Spleen (tissue), 7 donors: ENCODE measurements at regions not wholly inside any gene's neighbourhood (a gene's known extent, or its start where the extent isn't known, plus 50 kb on each side); places are given as distances from the start of the nearest gene placed in this dataset.

ENCODE experiments used
- POLR2A ChIP-seq, 3 donors: fragments of 450-650 bp; IDR thresholded peaks; one replicate each; pipeline ENCODE4 v1.5.1; 2017; ENCODE audit warnings: antibody characterized with exemption in 3 of 3, mild to moderate bottlenecking in 1 of 3
- TF ChIP-seq, protein P1 (sequence below), 11 experiments: fragments of 200-600 bp in 7 of 11; fragments of 450-650 bp in 4 of 11; sonication (generic) in 4 of 11; IDR thresholded peaks in 8 of 11; conservative IDR thresholded peaks in 3 of 11; 1 replicate in 7 of 11; 2 replicates in 4 of 11; pipeline versions ENCODE4 v1.4.0 to v1.8.0; 2016 to 2021; ENCODE audit warnings: antibody characterized with exemption in 11 of 11, inconsistent platforms in 4 of 11, mild to moderate bottlenecking in 1 of 11
- donor health status: DM: no; HTN: no; CAD: no; lungs with moderate emphysema.
- donor health status: DM: no; HTN: no; CAD: no.
- donor health status: DM: no; HTN: no; CAD: no.

DNA sequence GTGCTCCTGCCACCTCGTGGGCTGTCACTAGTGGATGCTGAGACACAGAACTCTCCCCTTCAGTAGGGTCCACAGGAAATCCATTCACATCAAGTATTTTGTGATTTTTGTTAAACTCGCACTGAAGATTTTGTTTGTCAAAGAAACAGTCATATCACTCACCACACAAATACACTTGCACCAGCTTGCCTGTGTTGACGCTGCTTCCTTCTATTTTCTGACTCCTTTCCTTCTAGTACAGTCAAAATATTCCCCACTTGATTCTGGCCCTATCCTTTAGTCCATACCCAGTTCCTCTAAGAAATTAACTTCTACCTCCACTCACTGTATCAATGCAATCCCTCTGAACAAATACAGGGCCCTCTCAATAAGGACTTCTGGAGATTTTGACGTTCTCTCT is 213.2 kb upstream of the ARL4C start:
- no peak for TF ChIP-seq POLR2A (IDR thresholded peaks at IDR 0.05)
- TF ChIP-seq, protein P1, sequence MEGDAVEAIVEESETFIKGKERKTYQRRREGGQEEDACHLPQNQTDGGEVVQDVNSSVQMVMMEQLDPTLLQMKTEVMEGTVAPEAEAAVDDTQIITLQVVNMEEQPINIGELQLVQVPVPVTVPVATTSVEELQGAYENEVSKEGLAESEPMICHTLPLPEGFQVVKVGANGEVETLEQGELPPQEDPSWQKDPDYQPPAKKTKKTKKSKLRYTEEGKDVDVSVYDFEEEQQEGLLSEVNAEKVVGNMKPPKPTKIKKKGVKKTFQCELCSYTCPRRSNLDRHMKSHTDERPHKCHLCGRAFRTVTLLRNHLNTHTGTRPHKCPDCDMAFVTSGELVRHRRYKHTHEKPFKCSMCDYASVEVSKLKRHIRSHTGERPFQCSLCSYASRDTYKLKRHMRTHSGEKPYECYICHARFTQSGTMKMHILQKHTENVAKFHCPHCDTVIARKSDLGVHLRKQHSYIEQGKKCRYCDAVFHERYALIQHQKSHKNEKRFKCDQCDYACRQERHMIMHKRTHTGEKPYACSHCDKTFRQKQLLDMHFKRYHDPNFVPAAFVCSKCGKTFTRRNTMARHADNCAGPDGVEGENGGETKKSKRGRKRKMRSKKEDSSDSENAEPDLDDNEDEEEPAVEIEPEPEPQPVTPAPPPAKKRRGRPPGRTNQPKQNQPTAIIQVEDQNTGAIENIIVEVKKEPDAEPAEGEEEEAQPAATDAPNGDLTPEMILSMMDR (IDR thresholded peaks at IDR 0.05 in 8 of 11, conservative IDR thresholded peaks at IDR 0.05 in 3 of 11), result no peak
